ENCODE measurements at regions not wholly inside any gene's neighbourhood (a gene's known extent, or its start where the extent isn't known, plus 50 kb on each side); places are given as distances from the start of the nearest gene placed in this dataset.
"Not testable (repeated sequence)": the region's sequence is repeated elsewhere in the genome, so short reads cannot be mapped to it uniquely, and the experiment has no call there.

DNA sequence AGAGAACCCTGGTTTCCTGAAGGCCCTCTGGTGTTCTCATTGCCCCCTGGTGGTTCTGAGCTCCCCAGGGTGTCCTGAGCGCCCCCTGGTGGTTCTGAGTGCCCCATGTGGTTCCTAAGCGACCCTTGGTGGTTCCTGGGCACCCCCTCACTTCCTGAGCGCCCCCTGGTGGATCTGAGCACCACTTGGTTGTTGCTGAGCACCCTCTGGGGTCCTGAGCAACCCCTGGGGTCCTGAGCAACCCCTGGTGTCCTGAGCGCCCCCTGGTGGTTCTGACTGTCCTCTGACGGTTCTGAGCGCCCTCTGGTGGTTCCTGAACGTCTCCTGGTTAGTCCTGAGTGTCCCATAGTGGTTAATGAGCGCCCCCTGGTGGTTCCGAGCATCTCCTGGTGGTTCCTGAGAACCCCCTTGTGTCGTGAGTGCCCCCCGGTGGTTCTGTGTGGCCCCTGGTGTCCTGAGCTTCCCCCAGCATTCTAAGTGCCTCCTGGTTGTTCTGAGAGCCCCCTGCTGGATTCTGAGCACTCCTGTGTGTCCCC lies 568.3 kb downstream of the TMEM121 start:
- H3K9me3 ChIP-seq, result no peaks in the 10 kb centered on the region
- no peaks in the 10 kb centered on the region for H3K27me3 ChIP-seq
- intact Hi-C loops (cut with DNase I), result no loop called here
- no peaks in the 10 kb centered on the region for H3K36me3 ChIP-seq
- no peak overlapping the region for H3K27ac ChIP-seq
- no peak for DNase-seq (ENCODE audit: low spot score in 2 of 2)
- H3K4me1 ChIP-seq, result no peaks in the 10 kb centered on the region
- no peak for TF ChIP-seq CTCF (IDR thresholded peaks at IDR 0.05)
- no peak overlapping the region for H3K4me3 ChIP-seq

DNA sequence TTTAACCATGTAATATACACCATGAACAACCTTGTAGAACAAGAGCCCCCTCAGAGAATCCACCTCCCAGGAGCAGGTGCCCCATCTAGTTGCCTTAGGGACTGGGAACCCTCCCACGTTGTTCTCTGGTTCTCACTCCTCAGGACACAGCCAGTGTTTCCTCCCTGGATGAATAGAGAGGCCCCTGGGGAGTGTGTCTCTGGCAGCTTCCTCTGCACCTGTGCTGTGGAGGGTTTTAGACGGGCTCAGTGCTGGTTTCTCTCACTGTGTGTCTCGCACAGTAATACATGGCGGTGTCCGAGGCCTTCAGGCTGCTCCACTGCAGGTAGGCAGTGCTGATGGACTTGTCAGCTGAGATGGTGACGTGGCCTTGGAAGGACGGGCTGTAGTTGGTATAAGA lies 581.3 kb downstream of the TMEM121 start:
- TF ChIP-seq CTCF (IDR thresholded peaks at IDR 0.05), result no peak
- Histone ChIP-seq H3K4me1 (no peaks in the 10 kb centered on the region), H3K4me3 (no peak overlapping the region), H3K27ac (no peak overlapping the region), H3K36me3 (no peaks in the 10 kb centered on the region), H3K9me3 (no peaks in the 10 kb centered on the region), H3K27me3 (no peaks in the 10 kb centered on the region)
- DNase-seq (ENCODE audit: low spot score in 2 of 2), result no peak
- intact Hi-C loops (cut with DNase I), result no loop called here

DNA sequence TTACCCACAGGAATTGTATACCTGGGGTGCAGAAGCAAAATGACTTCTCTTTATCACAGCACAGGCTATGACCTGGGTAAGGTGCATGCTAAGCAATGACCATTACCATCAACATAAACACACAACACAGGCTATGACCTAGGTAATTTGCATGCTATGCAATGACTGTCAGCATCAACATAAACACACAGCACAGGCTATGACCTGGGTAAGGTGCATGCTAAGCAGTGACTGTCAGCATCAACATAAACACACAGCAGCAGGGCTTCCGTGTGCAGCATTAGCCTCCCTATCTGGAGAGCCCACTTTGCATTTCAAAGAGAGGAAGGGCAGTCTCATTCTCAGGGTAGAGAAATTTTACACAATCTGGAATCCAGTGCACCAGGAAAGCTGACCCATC lies 583.0 kb downstream of the TMEM121 start:
- H3K27ac ChIP-seq, result no peak overlapping the region
- no peak for DNase-seq (ENCODE audit: low spot score in 2 of 2)
- no peaks in the 10 kb centered on the region for H3K9me3 ChIP-seq
- intact Hi-C loops (cut with DNase I), result no loop called here
- H3K4me1 ChIP-seq, result no peaks in the 10 kb centered on the region
- no peaks in the 10 kb centered on the region for H3K36me3 ChIP-seq
- H3K4me3 ChIP-seq, result no peak overlapping the region
- H3K27me3 ChIP-seq, result no peaks in the 10 kb centered on the region
- TF ChIP-seq CTCF (IDR thresholded peaks at IDR 0.05), result no peak

- no peaks in the 10 kb centered on the region for H3K36me3 ChIP-seq
- no peak overlapping the region for H3K4me3 ChIP-seq
- no peak overlapping the region for H3K27ac ChIP-seq
- no peak for DNase-seq (ENCODE audit: low spot score in 2 of 2)
- intact Hi-C loops (cut with DNase I), result no loop called here
- no peaks in the 10 kb centered on the region for H3K9me3 ChIP-seq
- no peaks in the 10 kb centered on the region for H3K27me3 ChIP-seq
- TF ChIP-seq CTCF (IDR thresholded peaks at IDR 0.05), result no peak
- H3K4me1 ChIP-seq, result no peaks in the 10 kb centered on the region
These were observed 589.0 kb downstream of the TMEM121 start for GRCh38 chr14:106115401-106115800.

- H3K36me3 ChIP-seq; H3K27ac ChIP-seq; H3K4me1 ChIP-seq; H3K27me3 ChIP-seq; DNase-seq (ENCODE audit: low spot score in 2 of 2); intact Hi-C loops (cut with DNase I); H3K4me3 ChIP-seq; H3K9me3 ChIP-seq: not testable (repeated sequence)
These were observed 590.1 kb downstream of the TMEM121 start for GRCh38 chr14:106116339-106116930.

- H3K4me3 ChIP-seq, result no peak overlapping the region
- H3K27me3 ChIP-seq, result no peaks in the 10 kb centered on the region
- no peak for DNase-seq (ENCODE audit: low spot score in 2 of 2)
- intact Hi-C loops (cut with DNase I), result no loop called here
- H3K36me3 ChIP-seq, result no peaks in the 10 kb centered on the region
- no peaks in the 10 kb centered on the region for H3K9me3 ChIP-seq
- H3K4me1 ChIP-seq, result no peaks in the 10 kb centered on the region
- no peak for TF ChIP-seq CTCF (IDR thresholded peaks at IDR 0.05)
- H3K27ac ChIP-seq, result no peak overlapping the region
These were observed 593.7 kb downstream of the TMEM121 start for GRCh38 chr14:106120101-106120500.

Measured in ascending aorta (tissue), 2 donors.